ENCODE measurements at regions not wholly inside any gene's neighbourhood (a gene's known extent, or its start where the extent isn't known, plus 50 kb on each side); places are given as distances from the start of the nearest gene placed in this dataset.

DNA sequence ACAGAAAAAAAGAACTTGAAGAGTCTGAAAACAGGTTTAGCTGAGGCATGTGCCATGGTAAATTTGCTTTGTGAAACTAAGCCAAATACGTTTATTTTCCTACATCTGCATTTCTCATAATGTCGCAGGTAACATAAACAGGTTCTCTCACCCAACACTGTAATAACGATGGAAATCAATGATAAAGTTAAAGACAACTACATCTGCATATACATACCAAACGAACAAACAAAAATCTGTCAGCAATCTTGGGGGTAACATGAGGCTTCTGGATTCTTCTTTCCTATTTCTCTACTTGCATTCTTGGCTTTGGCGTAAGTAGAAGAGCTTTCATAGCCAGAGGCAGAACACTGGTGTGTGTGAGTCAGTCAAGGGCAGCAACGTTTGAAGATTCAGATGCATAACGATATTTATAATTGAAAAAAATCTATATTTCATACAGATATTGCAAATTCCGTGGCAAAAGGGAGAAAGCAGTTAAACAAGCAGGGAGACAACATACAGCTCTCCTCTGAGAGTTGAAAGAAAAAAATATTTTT is 195.1 kb downstream of the EDN1 start:
- no peak overlapping the region for H2BK12ac ChIP-seq (ENCODE audit: low read depth, low read length)
- H2AFZ ChIP-seq (ENCODE audit: low read length), result 0 out of 2 replicates have a peak overlapping the region, but pooled peaks have one; percentile 4
- no peak overlapping the region for H2AK5ac ChIP-seq (ENCODE audit: low read depth, low read length)
- ChIA-PET POLR2A (ENCODE audit: partially characterized antibody) (no interaction called here), CTCF (ENCODE audit: partially characterized antibody) (interaction anchor here (0.9 kb wide), 1 partner anchor 19 kb away, joined by 3 read pairs; no protein-coding TSS in a partner anchor)
- no peak overlapping the region for H4K91ac ChIP-seq (replicated peaks; ENCODE audit: insufficient read length, low read length)
- FAIRE-seq, result no peak
- H4K20me1 ChIP-seq (replicated peaks in 1 of 2; ENCODE audit: control insufficient read depth in 1 of 2, insufficient read depth in 2 of 2, low read length in 2 of 2), result no peaks in the 10 kb centered on the region
- no peaks in the 10 kb centered on the region for H3K79me1 ChIP-seq (ENCODE audit: low read depth, low read length)
- H4K8ac ChIP-seq (ENCODE audit: extremely low read depth, insufficient read depth, low read length), result no peak overlapping the region
- H3K4ac ChIP-seq (replicated peaks; ENCODE audit: insufficient read length, low read depth, low read length), result no peak overlapping the region
- no peak overlapping the region for H3K56ac ChIP-seq (replicated peaks; ENCODE audit: insufficient read length, low read depth, low read length)
- H3K9ac ChIP-seq (replicated peaks in 1 of 4; ENCODE audit: extremely low read depth in 1 of 4, low read depth in 3 of 4, low read length in 3 of 4), result no peak overlapping the region
- no peak overlapping the region for H3K4me2 ChIP-seq (ENCODE audit: insufficient read depth in 1 of 2, low read depth in 2 of 2, low read length in 2 of 2)
- no peak overlapping the region for H2BK15ac ChIP-seq (ENCODE audit: low read length)
- H3K79me2 ChIP-seq (ENCODE audit: control insufficient read depth in 1 of 2, insufficient read depth in 2 of 2, low read length in 2 of 2), result no peaks in the 10 kb centered on the region
- H3K23me2 ChIP-seq (ENCODE audit: low read depth, low read length), result no peaks in the 10 kb centered on the region
- no peak overlapping the region for H3K18ac ChIP-seq (ENCODE audit: extremely low read depth, low read length)
- H3K4me1 ChIP-seq (replicated peaks in 1 of 4; ENCODE audit: control insufficient read depth in 3 of 4, insufficient read depth in 4 of 4, low read length in 3 of 4), result no peaks in the 10 kb centered on the region
- no peaks in the 10 kb centered on the region for H3K36me3 ChIP-seq (ENCODE audit: control insufficient read depth in 2 of 4, insufficient read depth in 4 of 4, low read length in 3 of 4)
- H3K9me3 ChIP-seq (ENCODE audit: insufficient read depth in 2 of 2, low read depth in 1 of 2, low read length in 1 of 2), result no peaks in the 10 kb centered on the region
- H3K27me3 ChIP-seq (replicated peaks in 1 of 4; ENCODE audit: control insufficient read depth in 3 of 4, extremely low read depth in 1 of 4, insufficient read depth in 3 of 4, low read length in 3 of 4), result no peaks in the 10 kb centered on the region
- no peak overlapping the region for H4K5ac ChIP-seq (ENCODE audit: insufficient read length, low read depth, low read length)
- H3K4me3 ChIP-seq (ENCODE audit: extremely low read depth in 1 of 4, insufficient read depth in 2 of 4, low read depth in 3 of 4, low read length in 4 of 4), result no peak overlapping the region
- no peak overlapping the region for H3K14ac ChIP-seq (ENCODE audit: insufficient read length)
- no peak overlapping the region for H3K27ac ChIP-seq (ENCODE audit: low read depth, low read length)
- H2BK20ac ChIP-seq (ENCODE audit: low read length), result no peak overlapping the region
- H2BK5ac ChIP-seq (ENCODE audit: low read depth, low read length), result no peak overlapping the region
- no peak for DNase-seq (ENCODE audit: low read depth in 1 of 2, low spot score in 2 of 2)
- 72% methylated on average over 8 of the region's 8 CpGs; no CpG with 5 or more reads in 1 of the 2 experiments for WGBS, 2 experiments (ENCODE audit: extremely low coverage in 1 of 2, insufficient coverage in 1 of 2, insufficient read length in 1 of 2, insufficient replicate concordance in 2 of 2, low coverage in 1 of 2, low lambda C conversion rate in 2 of 2, missing lambda C conversion rate in 1 of 2)
- no peak overlapping the region for H2BK120ac ChIP-seq (replicated peaks; ENCODE audit: low read depth, low read length)
- H3K23ac ChIP-seq (ENCODE audit: insufficient read length), result no peak overlapping the region
- TF ChIP-seq HDAC2 (IDR thresholded peaks at IDR 0.05; ENCODE audit: borderline replicate concordance in 1 of 2, low read depth in 2 of 2, low read length in 2 of 2) (no peak), POLR2A (IDR thresholded peaks at IDR 0.05; ENCODE audit: control extremely low read depth in 1 of 2, low read depth in 2 of 2, low read length in 2 of 2) (no peak), ATF3 (IDR thresholded peaks at IDR 0.05; ENCODE audit: insufficient read depth, low read depth, low read length) (no peak)
- TF ChIP-seq, protein P1, sequence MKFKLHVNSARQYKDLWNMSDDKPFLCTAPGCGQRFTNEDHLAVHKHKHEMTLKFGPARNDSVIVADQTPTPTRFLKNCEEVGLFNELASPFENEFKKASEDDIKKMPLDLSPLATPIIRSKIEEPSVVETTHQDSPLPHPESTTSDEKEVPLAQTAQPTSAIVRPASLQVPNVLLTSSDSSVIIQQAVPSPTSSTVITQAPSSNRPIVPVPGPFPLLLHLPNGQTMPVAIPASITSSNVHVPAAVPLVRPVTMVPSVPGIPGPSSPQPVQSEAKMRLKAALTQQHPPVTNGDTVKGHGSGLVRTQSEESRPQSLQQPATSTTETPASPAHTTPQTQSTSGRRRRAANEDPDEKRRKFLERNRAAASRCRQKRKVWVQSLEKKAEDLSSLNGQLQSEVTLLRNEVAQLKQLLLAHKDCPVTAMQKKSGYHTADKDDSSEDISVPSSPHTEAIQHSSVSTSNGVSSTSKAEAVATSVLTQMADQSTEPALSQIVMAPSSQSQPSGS (IDR thresholded peaks at IDR 0.05; ENCODE audit: low read length), result no peak

All from H1 (cell line).